ENCODE measurements at regions not wholly inside any gene's neighbourhood (a gene's known extent, or its start where the extent isn't known, plus 50 kb on each side); places are given as distances from the start of the nearest gene placed in this dataset.

DNA sequence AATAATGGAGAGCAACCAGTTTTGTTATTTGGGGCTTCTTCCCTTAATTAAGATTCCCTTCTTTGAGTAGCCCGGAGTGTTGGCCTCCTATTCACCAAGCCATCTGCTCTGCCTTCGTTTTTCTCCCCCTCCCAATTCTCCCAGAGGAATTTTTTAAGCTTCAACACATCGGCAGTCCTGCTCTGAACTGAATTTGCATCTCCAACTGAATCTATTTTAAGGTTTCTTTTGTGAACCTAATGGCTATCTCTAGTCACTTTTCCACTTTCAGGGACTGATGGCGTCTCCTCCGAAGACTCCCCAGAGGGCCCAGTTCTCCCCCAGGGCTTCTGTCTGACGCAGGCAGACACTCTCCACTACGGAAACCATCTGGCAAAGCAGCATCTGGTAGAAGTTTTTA, 280.2 kb downstream of the ADGRA3 start:
- DNase-seq (ENCODE audit: low read depth) = no peak
- TF ChIP-seq, protein P1, sequence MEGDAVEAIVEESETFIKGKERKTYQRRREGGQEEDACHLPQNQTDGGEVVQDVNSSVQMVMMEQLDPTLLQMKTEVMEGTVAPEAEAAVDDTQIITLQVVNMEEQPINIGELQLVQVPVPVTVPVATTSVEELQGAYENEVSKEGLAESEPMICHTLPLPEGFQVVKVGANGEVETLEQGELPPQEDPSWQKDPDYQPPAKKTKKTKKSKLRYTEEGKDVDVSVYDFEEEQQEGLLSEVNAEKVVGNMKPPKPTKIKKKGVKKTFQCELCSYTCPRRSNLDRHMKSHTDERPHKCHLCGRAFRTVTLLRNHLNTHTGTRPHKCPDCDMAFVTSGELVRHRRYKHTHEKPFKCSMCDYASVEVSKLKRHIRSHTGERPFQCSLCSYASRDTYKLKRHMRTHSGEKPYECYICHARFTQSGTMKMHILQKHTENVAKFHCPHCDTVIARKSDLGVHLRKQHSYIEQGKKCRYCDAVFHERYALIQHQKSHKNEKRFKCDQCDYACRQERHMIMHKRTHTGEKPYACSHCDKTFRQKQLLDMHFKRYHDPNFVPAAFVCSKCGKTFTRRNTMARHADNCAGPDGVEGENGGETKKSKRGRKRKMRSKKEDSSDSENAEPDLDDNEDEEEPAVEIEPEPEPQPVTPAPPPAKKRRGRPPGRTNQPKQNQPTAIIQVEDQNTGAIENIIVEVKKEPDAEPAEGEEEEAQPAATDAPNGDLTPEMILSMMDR (conservative IDR thresholded peaks at IDR 0.05; ENCODE audit: low read length) = no peak
- no peak overlapping the region for H3K4me3 ChIP-seq (ENCODE audit: low read length)

DNA sequence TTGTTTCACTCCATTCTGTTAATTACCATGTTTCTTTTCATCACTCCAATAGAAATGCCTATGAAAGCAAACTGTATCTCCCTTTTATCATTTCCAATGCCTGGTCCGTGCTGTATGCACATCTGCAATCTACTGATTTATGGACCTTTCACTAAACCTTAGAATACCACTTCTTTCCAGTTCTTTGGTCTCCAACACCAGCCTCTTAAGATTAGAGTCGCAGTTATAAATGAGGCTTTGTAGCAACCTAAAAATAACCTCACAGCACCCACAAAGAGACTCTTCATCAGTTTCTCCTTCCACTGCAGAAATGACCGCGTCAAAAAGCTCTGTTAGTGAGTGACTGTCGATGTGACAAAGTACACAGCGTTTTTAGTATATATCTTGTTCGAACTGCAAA, 282.6 kb downstream of the ADGRA3 start:
- TF ChIP-seq, protein P1 (conservative IDR thresholded peaks at IDR 0.05; ENCODE audit: low read length) = no peak
- DNase-seq (ENCODE audit: low read depth) = no peak
- no peak overlapping the region for H3K4me3 ChIP-seq (ENCODE audit: low read length)

DNA sequence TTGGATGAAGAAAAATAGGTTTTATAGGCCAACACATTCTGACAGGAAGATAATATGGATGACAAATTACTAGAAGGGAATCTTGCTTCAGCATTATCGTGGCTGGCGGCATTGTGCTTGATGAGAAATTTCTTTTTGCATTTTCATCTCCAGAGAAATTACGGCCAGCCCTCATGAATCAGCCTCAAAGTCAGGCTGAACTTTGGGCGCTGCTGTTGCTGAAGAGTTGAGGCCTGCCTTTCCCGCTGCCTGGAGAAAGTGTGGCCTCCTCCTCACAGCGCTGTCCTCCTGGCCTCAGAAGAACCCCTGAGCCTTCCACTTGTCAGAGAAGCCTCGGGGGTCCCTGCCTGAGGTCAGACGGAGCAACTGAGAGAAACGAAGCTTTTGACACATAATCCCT, 272.4 kb upstream of the KCNIP4 start:
- no peak for DNase-seq (ENCODE audit: low read depth)
- TF ChIP-seq, protein P1 (conservative IDR thresholded peaks at IDR 0.05; ENCODE audit: low read length) = no peak
- H3K4me3 ChIP-seq (ENCODE audit: low read length) = no peak overlapping the region

DNA sequence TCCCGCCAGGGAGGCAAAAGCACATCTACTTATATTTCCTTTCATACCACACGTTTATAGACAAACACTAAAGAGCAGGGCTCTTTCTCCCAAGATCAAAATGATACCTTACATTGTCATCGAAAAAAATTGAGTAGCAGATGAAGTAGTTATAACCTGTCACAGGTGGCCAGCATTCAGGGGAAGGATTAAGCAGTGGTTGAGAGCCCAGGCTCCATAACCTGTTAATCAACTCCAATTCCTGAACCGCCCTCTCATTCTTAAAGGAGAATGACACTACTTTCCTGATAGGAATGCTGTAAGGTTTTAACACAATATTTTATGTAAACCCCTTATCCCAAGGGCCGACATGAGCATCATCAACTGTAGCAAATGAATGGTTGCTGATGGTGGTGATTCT, 268.9 kb upstream of the KCNIP4 start:
- TF ChIP-seq, protein P1 (conservative IDR thresholded peaks at IDR 0.05; ENCODE audit: low read length) = no peak

DNA sequence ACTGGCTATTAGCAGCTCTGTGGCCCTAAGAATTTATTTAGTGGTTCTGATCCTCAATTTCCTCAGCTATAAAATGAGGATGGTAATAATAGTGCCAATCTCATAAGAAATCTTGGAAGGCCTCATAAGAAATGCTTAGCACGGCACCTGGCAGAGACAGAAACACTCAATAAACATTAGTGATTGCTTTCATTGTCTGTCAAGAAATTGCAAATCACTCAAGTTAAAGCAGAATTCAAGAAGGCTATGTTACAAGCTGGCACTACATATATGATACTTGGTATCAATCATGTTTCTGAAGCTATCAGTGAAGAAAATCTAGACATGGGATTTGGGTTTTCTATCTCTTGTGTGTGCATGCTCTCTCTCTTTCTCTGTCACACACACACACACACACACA, 267.7 kb upstream of the KCNIP4 start:
- TF ChIP-seq, protein P1 (conservative IDR thresholded peaks at IDR 0.05; ENCODE audit: low read length) = no peak
- H3K4me3 ChIP-seq (ENCODE audit: low read length) = no peak overlapping the region
- no peak for DNase-seq (ENCODE audit: low read depth)

More for the DNA sequence above, 268.9 kb upstream of the KCNIP4 start:
- H3K4me3 ChIP-seq (ENCODE audit: low read length) = no peak overlapping the region
- no peak for DNase-seq (ENCODE audit: low read depth)

DNA sequence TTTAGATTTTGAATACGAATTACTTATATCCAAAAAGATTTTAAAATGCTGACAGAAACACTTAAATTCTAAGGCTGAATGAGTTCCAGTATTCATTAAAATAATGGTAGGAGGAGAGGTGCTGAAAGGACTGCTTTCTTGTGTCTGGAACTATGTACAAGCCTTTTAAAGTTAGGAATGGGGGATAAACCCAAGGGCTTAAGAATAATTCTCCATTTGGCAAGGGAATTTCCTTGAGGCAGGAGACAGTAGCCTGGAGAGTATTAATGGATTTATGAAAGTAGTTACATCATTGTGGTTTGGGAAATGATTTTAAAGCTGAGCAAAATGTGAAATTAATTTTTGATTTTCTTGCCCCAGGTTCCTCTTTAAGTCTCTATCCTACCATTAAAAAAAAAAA, 266.5 kb upstream of the KCNIP4 start:
- DNase-seq (ENCODE audit: low read depth) = no peak
- TF ChIP-seq, protein P1 (conservative IDR thresholded peaks at IDR 0.05; ENCODE audit: low read length) = no peak
- no peak overlapping the region for H3K4me3 ChIP-seq (ENCODE audit: low read length)

DNA sequence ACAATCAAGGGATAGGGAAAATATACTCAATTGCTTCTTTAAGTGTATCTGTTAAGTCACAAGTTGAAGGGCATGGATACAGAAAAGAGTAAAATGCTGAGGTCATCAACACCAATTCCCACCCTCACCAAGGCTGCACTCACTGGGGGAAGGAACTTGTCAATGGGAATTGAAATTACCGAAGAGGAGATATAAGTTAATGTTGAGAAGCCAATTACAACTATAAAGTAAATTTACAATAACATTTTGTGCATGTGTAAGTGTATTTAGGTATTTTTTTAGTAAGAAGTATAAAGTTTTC, 255.1 kb upstream of the KCNIP4 start:
- DNase-seq (ENCODE audit: low read depth) = no peak
- TF ChIP-seq, protein P1 (conservative IDR thresholded peaks at IDR 0.05; ENCODE audit: low read length) = no peak
- no peak overlapping the region for H3K4me3 ChIP-seq (ENCODE audit: low read length)
